NOMO-1 (cell line): ENCODE measurements at regions not wholly inside any gene's neighbourhood (a gene's known extent, or its start where the extent isn't known, plus 50 kb on each side); places are given as distances from the start of the nearest gene placed in this dataset.
A peak's percentile ranks its signal among the peaks of the same experiment; 100 is the strongest.
"Not testable (repeated sequence)": the region's sequence is repeated elsewhere in the genome, so short reads cannot be mapped to it uniquely, and the experiment has no call there.

Source experiments
- DNase-seq, 2 experiments: peaks; one replicate each; lab custom pipeline; 2025; ENCODE audit not compliant: unreplicated experiment in 2 of 2; lab: John Stamatoyannopoulos, UW

DNA sequence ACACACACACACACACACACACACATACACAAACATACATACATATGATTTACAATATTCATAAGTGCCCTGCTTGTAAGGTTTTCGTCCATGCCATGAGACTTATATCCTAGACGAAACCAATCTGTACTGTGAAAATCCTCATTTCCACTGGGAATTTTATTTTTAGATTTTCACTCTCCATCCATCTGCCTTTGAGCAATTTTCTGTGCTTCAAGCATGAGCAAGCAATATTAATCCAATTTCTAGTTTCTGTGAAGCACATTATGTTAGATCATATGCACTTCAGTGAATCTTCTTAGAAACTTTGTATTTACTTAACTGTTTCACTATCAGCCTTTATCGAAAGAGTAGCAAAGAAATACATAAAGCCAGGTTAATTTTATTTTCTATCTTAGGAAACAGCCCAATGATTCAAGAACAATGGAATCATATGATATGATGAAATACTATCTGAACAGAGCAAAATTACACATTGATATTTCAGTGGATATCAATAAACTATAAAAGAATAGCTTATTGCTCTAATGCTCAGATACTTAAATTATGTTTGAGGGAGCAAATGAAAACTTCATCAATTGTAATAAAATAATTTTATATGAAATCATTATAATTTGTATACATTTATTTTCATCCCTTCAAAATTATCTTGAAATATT lies 1100.7 kb upstream of the MIR17HG start:
- DNase-seq = no peak

DNA sequence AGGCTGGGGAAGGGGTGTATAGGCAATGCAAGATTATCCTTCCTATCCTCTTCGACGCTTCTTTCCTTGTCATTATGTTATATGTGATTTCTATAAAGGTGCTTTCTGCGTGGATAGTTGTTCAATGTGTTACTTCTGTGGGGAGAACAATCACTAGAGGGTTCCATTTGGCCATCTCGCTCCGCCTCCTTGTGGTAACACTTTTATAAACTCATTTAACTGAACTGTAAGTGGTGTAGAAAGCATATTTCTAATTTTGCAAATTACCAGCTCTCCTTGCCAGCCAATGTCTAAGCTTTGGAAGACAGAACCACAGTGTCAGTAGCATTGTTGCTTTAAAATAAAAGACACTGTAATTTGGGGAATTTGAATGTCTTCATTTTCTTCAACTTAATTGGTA lies 1093.7 kb upstream of the MIR17HG start:
- no peak for DNase-seq

DNA sequence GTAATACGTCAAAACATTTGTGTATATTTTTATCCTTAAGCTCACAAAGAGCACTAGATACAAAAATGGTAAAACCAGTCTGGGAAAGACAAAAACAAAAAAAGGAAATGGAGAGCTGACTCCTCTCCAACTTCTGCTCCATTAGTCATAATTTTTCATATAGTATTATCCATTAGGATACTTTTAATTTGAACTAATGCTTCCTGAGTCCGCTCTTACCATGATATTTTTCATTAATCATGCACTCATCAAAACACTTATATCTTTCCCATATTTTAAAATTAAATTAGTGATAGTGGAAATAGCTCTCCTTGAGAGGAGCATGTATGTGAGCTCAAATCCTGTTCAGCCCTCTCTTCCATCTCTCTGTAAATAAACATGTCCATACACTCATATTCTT lies 1093.0 kb upstream of the MIR17HG start:
- DNase-seq = no peak

DNA sequence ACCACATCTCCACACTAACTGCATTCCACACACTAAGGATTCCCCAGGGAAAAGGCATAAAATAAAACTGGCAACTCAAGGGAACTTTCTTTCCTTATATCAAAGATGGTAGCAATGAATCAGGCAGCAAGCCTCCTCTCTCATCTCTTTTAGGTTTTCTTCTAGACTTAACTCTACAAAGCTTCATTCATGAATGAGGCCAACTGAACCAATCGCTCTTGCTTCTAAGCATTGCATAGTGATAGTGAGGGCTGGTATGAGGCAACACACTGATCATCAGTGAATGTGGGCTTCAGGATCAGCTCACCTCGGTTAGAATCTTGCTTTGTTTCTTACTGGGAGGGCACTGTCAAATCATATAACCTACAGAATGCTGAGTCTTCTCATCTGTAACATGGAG lies 1090.7 kb upstream of the MIR17HG start:
- no peak for DNase-seq

DNA sequence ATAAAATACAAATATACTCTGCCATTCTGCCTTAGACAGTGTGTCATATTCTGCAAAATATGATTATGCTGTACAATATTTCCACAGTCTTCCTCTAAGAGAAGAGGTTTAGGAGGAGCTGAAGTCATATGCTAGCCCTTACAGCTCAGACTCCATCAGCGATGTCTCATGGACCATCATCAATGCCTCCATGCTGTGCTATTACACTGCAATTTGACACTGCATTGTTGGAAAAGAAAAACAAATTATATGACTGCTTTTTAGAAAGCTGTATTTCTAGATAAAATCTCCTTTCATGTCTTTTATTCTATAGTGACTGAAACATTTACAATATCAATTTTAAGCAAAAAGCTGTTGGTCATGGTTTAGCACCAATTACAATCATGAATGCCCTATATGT lies 1089.4 kb upstream of the MIR17HG start:
- no peak for DNase-seq

DNA sequence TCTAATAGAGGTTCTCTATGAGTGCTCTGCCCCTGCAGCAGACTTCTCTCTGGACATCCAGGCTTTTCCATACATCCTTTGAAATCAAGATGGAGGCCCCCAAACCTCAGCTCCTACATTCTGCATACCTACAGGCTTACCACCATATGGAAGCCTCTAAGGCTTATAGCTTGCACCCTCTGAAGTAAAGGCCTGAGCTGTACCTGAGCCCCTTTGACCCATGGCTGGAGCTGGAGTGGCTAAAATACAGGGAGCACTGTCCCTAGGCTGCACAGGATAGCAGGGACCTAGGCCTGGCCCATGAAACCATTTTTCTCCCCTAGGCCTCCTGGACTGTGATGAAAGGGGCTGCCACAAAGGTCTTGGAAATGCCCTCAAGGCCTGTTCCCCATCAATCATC lies 1086.1 kb upstream of the MIR17HG start:
- no peak for DNase-seq

DNA sequence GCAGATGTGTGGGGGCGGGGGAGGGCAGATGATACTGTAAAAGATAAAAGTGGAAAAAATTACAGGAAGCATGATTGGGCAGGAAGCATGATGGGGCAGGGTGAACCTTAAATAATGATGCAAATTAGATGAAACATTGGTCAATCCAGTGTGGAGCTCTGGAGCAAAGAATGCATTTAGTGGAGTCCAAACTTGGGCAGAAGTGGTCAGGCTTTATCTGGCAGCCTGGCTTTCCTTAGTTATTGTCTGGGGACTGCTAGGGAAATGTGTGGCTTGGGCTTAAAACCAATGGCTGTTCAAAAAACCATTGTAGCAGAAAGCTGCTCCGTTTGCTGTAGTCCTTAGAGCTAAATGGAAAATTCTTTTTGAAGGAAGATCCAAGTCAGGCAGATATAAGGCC lies 1077.3 kb upstream of the MIR17HG start:
- no peak for DNase-seq

DNA sequence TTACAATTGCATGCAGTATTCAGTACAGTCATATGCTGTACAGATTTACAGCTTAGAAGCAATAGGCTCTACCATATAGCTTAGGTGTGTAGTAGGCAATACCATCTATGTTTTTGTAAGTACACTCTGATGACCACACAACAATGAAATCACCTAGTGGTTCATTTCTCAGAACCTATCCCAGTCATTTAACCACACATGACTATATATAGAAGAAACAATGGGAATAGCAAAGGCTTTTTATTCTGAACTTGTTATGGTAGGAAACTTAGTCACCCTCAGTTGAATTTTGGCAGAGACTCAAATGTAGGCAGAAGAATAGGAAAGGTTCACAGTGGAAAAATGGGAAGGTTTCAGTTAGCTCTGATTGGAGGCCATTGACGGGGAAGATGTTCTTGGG lies 1075.1 kb upstream of the MIR17HG start:
- no peak for DNase-seq

DNA sequence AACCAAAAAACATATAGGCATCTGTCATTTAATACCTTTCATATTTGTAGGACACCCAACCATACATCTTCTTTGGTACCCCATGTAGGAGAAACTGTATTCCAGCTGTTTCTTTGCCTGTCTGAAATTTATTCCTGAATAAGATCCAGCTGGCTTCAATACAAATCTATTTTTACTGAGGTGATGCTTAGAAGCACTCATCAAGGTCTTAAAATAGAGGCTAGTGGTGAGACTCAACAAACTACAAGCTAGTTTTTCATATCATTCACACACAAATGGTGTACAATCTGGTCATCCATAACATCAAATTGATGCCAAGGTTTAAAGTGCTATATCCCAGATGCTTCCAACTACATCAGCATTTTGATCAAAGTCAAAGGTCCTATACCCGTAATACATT lies 1071.3 kb upstream of the MIR17HG start:
- DNase-seq = no peak

DNA sequence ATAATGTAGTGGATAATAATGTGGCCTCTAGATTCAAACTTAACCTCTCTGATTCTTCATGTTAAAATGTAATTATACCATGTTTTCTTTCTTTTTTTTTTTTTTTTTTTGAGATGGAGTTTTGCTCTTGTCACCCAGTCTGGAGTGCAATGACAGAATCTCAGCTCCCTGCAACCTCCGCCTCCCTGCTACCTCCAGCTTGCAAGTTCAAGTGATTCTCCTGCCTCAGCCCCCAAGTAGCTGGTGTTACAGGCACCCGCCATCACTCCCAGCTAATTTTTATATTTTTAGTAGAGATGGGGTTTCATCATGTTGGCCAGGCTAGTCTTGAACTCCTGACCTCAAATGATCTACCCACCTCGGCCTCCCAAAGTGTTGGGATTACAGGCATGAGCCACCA lies 1069.3 kb upstream of the MIR17HG start:
- not testable (repeated sequence) for DNase-seq

DNA sequence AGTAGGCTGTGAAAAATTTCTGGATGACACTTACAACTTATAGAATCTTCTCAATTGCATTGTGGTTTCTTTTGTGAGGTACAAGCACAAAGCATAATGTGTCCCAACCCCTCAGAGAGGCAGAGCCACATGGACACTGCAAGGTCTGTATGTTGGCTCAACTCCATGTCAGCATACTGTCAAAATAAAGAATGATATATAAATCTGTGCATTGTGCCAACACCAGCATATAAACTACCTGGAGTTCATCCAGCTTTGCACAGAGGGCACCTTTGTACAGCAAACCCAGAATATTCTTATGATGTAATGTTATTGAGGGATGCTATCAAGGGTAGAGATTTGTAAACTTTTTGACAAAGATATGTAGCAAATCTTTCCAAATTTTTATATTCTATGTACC lies 1065.8 kb upstream of the MIR17HG start:
- DNase-seq = no peak

DNA sequence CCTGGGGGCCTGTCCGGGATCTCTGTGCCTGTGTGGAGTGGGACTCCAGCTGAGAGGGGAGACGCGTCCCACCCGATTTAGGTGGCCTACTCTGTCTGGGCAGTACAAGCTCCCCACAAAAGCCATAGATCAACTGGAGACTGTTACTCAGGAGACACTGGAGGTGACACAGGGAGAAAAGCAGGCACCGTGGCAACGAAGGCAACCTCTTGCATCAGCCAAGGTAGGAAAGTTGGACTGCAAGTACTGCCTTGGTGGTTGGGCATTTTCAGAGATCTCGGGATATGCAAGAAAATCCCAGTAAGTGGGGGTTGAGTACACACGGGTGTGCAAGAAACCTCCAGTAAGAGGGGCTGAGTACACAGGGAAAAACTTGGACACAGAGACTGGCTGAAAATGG lies 1060.0 kb upstream of the MIR17HG start:
- DNase-seq = no peak

DNA sequence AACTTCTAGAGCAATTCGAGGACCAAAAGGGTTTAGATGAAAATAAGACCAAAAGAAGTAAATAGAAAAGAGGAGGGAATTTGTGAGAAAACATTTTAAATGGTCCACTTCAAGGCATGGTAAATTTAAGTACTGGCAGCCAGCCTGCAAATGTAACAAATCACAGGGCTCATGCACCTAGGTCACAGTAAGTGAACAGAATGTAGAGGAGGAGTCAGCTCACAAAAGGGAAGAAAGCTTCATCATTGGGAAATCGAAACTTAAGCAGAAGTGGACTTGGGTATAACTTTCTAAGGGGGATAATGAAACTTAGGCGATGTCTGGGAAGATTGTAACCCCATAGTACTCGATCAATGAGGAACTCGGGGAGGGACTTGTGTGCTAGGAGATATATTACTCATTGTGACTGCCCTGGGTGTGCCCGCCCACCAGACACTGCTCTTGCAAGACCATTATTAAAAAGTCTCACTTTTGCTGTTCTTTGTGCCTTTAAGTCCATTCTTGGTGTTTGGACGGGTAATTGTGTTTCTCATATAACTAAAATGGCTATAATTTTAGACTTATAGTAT lies 1053.6 kb upstream of the MIR17HG start:
- DNase-seq = peak; percentile 85 to 98

DNA sequence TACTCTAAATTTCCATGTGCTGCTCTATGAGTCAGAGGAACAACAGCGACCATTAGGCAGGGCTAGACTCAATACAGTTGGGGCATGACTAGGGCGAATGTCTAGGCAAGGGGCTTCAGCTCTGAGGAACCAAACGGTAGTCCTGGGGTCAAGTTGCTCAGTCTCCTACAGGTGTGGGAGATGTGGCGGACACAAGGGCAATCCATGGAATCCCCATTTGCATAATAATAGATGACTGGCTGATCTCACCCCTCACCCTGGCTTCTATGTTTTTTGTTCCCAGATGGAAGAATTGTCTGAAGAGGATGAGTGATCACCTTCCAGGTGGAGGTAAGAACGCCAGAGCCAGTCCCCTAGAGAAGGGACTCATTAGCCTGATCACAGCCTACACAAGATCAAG lies 1048.2 kb upstream of the MIR17HG start:
- DNase-seq = no peak

DNA sequence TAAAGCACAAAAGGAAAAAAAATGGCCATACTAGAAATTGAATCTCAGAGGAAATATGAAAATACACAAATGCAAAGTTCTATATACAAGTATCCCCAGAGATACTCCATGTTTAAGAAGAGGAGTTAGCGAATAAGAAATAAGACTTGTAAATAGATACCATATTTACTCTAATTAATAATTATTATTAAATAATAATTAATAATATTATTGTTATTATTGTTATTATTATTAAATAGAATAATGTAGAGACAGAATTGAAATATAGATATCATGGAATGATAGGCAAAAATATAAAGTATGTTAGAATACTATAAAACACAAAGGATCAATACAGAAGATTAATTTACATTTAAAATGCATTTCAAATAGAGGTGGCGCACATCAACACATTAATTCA lies 1047.5 kb upstream of the MIR17HG start:
- DNase-seq = no peak

DNA sequence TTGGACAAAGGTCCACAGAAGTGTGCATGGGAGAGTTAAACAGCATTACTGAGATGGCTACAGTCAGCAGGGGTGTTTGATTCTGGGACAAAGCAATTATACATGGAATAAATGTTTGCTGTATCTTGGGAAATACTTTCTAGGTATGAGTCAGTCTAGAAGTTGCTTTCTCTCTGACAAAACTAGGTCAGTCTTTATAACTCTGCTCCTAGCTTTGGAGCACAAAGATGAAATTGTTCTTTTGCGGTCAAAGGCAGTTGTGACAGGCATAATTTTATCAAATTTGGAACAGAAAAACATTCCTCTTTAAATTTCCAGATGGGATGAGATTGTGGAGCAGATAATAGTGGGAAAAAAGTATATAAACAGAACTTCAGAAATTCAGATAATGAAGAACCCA lies 1045.4 kb upstream of the MIR17HG start:
- no peak for DNase-seq

DNA sequence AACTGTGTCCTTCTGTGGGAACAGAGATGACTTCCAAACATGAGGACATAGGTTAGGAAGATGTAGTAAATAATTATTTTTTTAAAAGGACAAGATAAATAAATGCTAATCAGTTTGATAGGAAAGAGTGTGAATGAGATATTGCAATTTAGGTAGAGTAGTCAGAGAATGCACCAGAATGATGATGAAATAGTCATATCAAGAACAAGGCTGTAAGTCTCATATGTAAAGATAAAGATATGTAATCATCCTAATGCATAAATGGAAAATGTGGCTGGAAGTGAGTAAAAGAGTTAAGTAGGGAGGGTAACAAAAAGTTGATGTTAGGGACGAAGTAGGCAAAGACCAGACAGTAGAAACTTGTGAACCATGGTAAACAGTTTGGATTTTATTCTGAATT lies 1041.7 kb upstream of the MIR17HG start:
- DNase-seq = no peak

DNA sequence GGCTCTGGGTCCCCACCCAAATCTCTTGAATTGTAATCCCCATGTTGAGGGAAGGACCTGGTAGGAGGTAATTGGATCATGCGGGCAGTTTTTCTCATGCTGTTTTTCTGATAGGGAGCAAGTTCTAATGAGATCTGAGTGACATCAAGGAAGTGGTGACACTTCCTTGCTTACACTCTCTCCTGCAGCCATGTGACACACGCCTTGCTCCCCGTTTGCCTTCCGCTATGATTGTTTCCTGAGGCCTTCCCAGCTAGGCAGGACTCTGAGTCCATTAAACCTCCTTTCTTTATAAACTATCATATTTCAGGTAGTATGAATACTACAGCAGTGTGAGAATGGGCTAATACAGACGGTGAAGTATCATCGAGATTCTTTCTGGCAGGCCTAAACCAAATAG lies 1040.4 kb upstream of the MIR17HG start:
- DNase-seq = no peak

DNA sequence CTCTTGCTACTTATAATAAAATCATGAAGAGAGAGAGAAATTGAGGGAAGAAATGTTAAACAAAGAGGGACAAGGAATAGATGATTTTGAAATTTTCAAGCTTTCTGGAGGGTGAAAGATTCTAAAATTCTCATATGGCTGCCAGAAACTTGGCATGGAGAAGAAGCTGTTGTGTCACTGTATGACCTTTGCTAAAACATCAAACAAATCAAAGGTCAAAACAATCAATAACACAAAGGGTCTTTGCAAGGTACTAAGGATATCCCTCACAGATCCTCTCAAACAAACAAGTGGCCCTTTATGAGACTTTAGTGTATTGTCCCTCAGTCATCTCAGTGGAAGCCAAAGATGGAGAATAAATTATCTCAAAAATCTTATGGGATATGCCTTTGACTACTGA lies 1039.2 kb upstream of the MIR17HG start:
- DNase-seq = no peak

DNA sequence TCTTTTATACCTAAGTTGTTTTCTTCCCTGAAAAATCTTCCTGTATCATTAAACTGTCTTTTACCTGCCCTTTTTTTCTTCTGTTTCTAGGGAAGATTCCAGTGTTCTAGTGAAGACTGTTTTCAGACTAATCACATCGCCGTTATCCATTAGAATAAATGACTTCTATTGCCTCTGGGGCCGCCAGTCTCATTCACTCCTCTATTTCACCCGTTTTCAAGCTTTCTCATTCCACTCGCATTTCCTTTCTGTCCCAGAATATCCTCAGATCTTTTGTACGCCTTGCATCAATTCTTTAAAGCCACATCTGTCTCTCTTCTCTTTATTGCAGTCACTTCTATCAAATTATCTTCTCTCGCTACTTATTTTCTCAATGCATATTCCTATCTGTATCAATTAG lies 1035.6 kb upstream of the MIR17HG start:
- no peak for DNase-seq

DNA sequence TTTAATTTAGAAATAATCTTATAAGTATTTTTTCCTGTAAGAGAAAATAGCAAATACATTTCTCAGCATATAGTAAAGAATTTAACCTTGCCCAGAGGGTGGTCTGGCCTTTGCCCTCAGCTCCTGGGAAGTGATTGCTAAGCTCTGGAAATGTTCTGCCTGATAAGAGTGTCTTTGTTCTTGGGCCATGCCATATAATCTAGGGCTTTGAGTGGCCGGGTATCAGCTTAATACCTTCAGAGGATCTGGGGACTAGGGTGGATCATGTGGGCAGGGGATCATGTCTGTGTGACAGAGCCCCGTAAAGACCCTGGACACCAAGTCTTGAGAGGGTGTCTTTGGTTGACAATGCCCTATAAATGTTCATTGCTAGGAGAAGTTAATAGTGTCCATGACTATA lies 1032.4 kb upstream of the MIR17HG start:
- DNase-seq = no peak

DNA sequence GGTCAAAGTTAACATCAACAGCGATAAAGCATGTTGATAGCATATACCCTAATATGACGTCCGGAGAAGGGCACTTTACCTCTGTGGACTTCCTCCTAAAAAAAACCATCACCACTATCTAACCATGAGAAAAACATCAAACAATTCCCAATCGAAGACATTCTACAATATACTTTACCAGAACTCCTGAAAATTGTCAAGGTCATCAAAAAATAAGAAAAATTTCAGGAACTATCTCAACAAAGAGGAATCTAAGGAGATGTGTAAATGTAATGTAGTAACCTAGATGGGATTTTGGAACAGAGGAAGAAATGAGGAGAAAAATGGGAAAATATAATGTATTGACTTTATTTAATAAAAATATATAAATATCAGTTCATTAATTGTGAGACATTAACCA lies 1026.8 kb upstream of the MIR17HG start:
- no peak for DNase-seq

DNA sequence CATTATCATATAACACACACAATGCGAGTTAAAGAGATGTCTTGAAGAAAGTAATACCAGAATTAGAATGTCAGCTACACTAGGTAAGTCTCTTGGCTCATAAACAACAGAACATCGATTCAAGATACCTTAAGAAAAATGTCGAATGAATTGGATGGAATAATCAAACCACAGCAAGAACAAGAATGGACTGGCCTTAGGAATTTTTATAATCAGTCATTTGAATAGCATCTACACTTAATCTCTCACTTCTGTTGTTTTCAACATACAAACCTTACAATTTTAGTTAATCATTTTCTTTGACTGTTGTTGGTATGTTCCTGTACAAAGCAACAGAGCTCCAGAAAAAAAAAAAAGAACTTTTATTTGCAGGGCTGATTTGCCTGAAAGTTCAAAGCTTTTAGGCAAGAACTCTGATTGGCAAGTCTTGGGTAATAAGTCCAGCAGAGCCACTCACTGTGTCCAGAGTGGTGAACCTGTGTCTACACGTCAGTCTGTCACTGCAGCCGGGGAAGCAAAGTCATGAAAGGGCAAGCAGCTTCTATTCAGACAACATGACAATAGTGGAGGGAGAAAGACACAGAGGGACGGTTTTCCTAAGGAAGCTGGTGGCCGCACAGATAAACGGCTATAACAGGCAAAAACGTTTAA lies 1026.1 kb upstream of the MIR17HG start:
- DNase-seq = no peak
